Muscle layer of colon (tissue), 2 donors: ENCODE measurements at regions not wholly inside any gene's neighbourhood (a gene's known extent, or its start where the extent isn't known, plus 50 kb on each side); places are given as distances from the start of the nearest gene placed in this dataset.

Experiments
- H3K27ac ChIP-seq: one replicate; pipeline ENCODE4 v1.7.0; 2013; ENCODE audit warnings: low read depth, mild to moderate bottlenecking, low read length, moderate library complexity
- H3K27me3 ChIP-seq, 2 donors: one replicate each; pipeline ENCODE4 v1.7.0; 2013; ENCODE audit warnings: low read length in 2 of 2, mild to moderate bottlenecking in 2 of 2; ENCODE audit not compliant: insufficient read depth in 2 of 2, control insufficient read depth in 1 of 2
- H3K36me3 ChIP-seq: one replicate; pipeline ENCODE4 v1.7.0; 2013; ENCODE audit warnings: mild to moderate bottlenecking, low read length; ENCODE audit not compliant: insufficient read depth
- H3K4me1 ChIP-seq: one replicate; pipeline ENCODE4 v1.7.0; 2013; ENCODE audit warnings: mild to moderate bottlenecking, low read length; ENCODE audit not compliant: insufficient read depth
- H3K4me3 ChIP-seq, 2 donors: one replicate each; pipeline ENCODE4 v1.7.0; 2013; ENCODE audit warnings: low read length in 2 of 2, low read depth in 1 of 2, mild to moderate bottlenecking in 1 of 2, moderate library complexity in 1 of 2
- H3K9ac ChIP-seq: one replicate; pipeline ENCODE4 v1.7.0; 2013; ENCODE audit warnings: low read length
- H3K9me3 ChIP-seq: one replicate; pipeline ENCODE4 v1.7.0; 2013; ENCODE audit warnings: mild to moderate bottlenecking, low read length
- donor health status: abdominal sarcoma.
- donor health status: Adenocarcinoma of cecum.

DNA sequence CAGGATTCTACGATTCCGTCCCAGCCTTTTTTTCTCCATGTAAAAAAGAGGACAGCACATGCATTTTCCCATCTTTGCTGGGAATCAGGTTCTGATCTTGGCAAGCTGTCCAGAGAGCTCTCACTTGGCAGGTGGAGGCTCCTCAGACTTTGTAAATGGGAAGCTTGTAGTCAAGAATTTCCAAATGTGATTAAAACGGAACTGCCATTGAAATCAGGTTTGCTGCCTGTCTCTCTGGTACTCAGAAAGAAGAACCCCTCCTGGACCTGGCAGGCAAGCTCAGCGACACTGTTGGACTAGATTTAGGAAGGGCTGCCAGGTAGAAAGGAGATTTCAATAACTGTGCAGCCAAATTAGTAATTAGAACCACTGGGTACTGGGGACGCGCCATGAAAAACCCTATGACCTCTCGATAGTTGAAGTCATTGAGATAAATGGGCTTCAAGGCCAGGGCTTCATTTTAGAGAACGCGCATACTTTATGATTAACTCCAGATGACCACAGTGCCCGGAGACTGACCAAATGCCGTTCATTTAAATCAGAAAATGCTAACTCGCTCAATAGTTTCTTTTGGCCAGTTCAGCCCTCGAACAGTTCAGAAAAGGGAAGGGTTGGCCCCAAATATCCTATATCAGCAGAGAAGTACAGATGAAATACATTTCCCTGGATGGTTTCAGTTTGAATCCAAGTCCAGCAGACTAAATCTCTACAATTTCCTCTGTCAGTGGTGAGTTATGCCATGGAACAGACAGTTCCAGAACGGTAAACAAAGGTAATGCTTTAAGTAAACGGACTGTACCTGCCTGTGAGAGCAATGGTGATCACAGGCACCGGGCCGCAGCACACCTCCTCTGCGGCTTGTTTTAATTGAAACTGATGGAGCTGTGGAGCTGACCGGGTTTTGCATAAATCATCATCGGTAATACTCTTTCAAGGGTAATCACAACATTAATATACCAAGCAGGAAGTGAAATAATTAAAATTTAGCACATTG, 517.4 kb downstream of the RFC3 start:
- no peaks in the 10 kb centered on the region for H3K36me3 ChIP-seq
- H3K27ac ChIP-seq, result no peak overlapping the region
- H3K4me1 ChIP-seq, result no peaks in the 10 kb centered on the region
- H3K9ac ChIP-seq, result no peak overlapping the region
- H3K27me3 ChIP-seq, result no peaks in the 10 kb centered on the region
- H3K9me3 ChIP-seq, result no peaks in the 10 kb centered on the region
- H3K4me3 ChIP-seq, result no peak overlapping the region

- Histone ChIP-seq H3K27me3 (no peaks in the 10 kb centered on the region), H3K27ac (no peak overlapping the region), H3K4me1 (no peaks in the 10 kb centered on the region), H3K36me3 (no peaks in the 10 kb centered on the region), H3K9ac (no peak overlapping the region), H3K4me3 (no peak overlapping the region), H3K9me3 (no peaks in the 10 kb centered on the region)
Observed at GRCh38 chr13:34338102-34338501, 520.2 kb downstream of the RFC3 start.

DNA sequence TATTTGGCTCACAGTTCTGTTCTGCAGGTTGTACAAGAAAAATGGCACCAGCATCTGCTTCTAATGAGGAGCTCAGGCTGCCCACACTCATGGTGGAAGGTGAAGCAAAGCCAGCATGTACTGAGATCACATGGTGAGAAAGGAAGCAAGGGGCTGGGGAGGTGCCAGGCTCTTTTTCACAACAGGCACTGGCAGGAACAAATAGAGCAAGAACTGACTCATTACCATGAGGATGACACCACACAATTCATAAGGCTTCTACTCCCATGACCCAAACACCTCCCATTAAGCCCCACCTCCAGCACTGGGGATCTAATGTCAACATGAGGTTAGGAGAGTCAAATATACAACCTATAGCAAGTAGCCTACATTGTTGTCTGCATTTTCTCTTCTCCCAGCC, 522.6 kb downstream of the RFC3 start:
- no peak overlapping the region for H3K9ac ChIP-seq
- no peaks in the 10 kb centered on the region for H3K4me1 ChIP-seq

DNA sequence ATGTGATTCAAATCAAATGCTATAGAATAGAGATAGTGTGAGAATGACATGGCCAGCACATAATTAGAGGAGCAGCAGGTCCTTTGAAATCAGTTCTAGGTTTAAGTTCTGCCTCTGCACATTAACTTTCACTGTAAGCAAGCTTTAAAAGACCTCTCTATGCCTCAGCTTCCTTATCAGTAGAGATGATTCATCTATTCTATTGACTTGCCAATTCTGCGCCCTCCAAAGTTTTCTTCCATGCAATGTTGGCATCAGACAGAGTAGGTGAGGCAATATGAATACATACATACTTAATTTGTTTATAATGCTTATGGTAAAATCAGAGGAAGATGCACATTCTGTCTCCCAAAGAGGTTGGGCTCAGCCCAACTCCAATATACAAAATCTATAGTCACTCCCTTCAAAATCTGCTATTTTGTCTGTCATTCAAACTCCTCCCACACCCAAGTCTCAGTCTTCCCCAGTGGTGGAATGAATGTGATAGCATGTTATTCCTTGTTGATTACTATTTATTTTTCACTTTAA, 525.5 kb downstream of the RFC3 start:
- no peak overlapping the region for H3K4me3 ChIP-seq
- H3K27me3 ChIP-seq, result no peaks in the 10 kb centered on the region
- no peaks in the 10 kb centered on the region for H3K36me3 ChIP-seq
- H3K9me3 ChIP-seq, result no peaks in the 10 kb centered on the region
- no peaks in the 10 kb centered on the region for H3K4me1 ChIP-seq
- H3K9ac ChIP-seq, result no peak overlapping the region
- H3K27ac ChIP-seq, result no peak overlapping the region

More for the DNA sequence above, 522.6 kb downstream of the RFC3 start:
- H3K36me3 ChIP-seq, result no peaks in the 10 kb centered on the region
- no peak overlapping the region for H3K27ac ChIP-seq
- no peak overlapping the region for H3K4me3 ChIP-seq
- no peaks in the 10 kb centered on the region for H3K27me3 ChIP-seq
- no peaks in the 10 kb centered on the region for H3K9me3 ChIP-seq

DNA sequence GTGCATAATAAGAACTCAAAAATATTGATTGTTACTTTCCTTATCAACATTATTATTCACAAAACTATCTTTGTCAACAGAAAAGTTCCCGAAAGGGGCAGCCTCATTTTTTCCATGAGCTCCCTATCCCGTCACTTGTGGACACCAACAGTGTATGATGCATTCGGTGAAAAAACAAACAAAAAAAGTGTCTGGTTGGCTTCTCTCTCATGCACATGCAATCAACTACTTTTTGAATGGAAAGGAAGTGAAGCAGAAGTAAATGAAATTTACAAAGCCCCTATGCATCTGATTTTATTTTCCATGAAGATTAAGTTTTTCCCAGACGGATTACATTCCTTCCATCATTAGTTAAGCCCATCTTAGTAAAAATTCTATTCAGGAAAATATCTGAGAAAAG, 526.9 kb downstream of the RFC3 start:
- Histone ChIP-seq H3K27ac (no peak overlapping the region), H3K27me3 (no peaks in the 10 kb centered on the region), H3K4me1 (no peaks in the 10 kb centered on the region), H3K9ac (no peak overlapping the region), H3K9me3 (no peaks in the 10 kb centered on the region), H3K4me3 (no peak overlapping the region), H3K36me3 (no peaks in the 10 kb centered on the region)

DNA sequence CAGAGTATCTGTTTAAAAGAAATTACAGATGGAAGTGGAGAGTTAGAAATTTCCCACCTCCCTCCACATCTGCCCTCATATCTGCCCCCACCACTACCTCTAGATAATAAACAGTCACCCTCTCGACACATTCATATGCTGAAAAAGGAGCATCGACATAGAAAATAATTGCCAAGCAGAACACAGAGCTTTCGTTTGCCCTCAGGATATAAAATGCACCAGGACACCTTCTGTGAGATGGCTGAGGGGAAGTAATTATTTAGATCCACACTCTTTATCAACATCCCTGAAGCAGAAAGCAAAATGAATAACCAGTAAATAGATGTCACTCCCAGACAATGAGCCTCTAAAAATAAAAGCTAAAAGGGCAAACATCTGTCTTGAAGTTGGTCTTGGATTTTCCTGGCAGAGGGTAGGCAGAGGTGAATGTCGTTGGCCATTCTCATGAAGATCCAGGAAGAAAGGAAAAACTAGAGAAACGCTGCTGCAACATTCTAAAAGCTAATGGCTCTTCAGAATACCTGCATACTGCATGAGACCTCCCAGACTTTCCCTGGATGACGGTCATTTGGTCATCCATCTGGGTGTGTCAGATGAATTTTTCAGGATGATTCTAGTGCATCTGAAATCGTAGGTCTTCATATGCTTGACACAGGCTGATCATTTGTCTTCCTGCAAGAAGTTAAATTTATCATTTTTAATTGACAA, 527.5 kb downstream of the RFC3 start:
- H3K4me3 ChIP-seq, result no peak overlapping the region
- no peaks in the 10 kb centered on the region for H3K36me3 ChIP-seq
- no peak overlapping the region for H3K9ac ChIP-seq
- H3K4me1 ChIP-seq, result no peaks in the 10 kb centered on the region
- no peaks in the 10 kb centered on the region for H3K9me3 ChIP-seq
- no peaks in the 10 kb centered on the region for H3K27me3 ChIP-seq
- no peak overlapping the region for H3K27ac ChIP-seq

- Histone ChIP-seq H3K9ac (no peak overlapping the region), H3K27me3 (no peaks in the 10 kb centered on the region), H3K4me3 (no peak overlapping the region), H3K27ac (no peak overlapping the region), H3K9me3 (no peaks in the 10 kb centered on the region), H3K4me1 (no peaks in the 10 kb centered on the region), H3K36me3 (no peaks in the 10 kb centered on the region)
Observed at GRCh38 chr13:34346626-34347025, 528.7 kb downstream of the RFC3 start.

DNA sequence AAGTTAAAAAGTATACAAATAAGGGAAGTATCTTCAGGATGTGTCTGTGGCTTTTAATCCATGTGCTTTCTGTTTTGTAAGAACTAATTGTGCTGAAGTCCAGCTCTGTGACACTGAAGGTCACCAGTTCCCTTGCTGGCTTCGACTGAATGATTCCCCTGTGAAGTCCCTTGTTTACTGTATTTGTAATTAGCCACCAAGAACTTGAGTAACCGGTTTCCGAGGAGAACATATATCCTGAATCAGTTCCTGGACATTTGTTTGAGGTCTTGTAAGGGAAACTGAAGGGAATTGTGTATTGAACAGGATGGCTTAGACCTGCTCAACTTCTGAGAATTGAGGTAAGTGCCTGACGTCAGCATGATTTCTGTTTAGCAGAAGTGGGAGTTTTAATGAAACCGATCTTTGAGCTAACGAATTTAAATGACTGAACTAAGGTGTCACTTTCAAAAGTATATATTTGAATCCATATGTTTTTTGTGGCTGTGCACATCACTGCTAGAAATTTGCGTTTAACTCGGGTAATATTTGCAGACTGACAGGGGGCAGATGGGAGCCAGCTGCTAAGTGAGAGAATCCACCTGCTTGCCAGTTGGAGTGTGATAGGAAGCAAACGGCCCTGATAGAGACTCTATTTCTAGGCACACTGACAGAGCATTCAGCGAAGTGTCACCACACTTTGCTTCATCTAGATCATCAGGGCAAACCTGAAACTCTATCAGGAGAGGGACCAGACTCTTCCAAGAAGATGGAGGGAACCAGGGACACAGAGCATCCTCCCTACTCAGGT, 530.0 kb downstream of the RFC3 start:
- Histone ChIP-seq H3K27me3 (no peaks in the 10 kb centered on the region), H3K36me3 (no peaks in the 10 kb centered on the region), H3K4me3 (no peak overlapping the region), H3K9ac (no peak overlapping the region), H3K4me1 (no peaks in the 10 kb centered on the region), H3K27ac (no peak overlapping the region), H3K9me3 (no peaks in the 10 kb centered on the region)

DNA sequence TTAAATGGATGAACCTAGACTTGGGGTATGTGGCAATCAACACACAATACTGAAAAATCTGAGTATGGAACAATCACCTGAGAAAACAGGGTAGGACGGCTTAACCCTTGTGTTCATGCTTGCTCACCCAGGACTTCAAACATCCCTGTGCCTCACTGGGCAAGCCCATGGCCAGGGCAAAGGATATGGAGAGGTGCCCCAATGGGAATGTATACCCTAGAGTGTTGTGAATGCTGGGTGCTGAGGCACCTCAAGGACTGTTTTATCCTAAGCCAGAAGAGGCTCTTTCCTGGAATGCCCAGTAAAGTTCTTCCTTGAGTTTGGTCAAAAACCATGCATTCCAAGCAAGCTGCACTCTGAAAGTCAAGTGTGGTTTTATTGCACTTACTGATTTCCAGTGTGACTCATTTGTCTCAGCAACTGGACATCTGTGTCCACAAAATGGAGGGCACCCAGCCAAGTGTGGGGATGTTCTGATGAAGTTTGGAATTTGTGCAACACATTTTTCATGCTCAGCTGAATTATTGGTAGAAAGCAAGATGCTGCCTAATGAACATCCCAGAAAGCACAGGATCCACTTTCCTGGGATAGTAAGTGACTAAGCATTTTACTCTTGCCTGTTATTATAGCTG, 531.3 kb downstream of the RFC3 start:
- H3K27ac ChIP-seq, result no peak overlapping the region

GRCh38 chr13:34350671-34351070, 532.7 kb downstream of the RFC3 start:
- Histone ChIP-seq H3K9ac (no peak overlapping the region), H3K4me3 (no peak overlapping the region), H3K4me1 (no peaks in the 10 kb centered on the region), H3K27ac (no peak overlapping the region), H3K36me3 (no peaks in the 10 kb centered on the region), H3K27me3 (no peaks in the 10 kb centered on the region), H3K9me3 (no peaks in the 10 kb centered on the region)

More for the DNA sequence above, 531.3 kb downstream of the RFC3 start:
- Histone ChIP-seq H3K4me1 (no peaks in the 10 kb centered on the region), H3K9ac (no peak overlapping the region), H3K9me3 (no peaks in the 10 kb centered on the region), H3K27me3 (no peaks in the 10 kb centered on the region), H3K4me3 (no peak overlapping the region), H3K36me3 (no peaks in the 10 kb centered on the region)
